Stimulated activated CD8-positive, alpha-beta memory T cell treated with anti-CD3 and anti-CD28 coated beads, Interleukin-4, amount 100 ng/mL, for 48 hours (primary cell): ENCODE measurements at regions not wholly inside any gene's neighbourhood (a gene's known extent, or its start where the extent isn't known, plus 50 kb on each side); places are given as distances from the start of the nearest gene placed in this dataset.

Source experiments
- DNase-seq: peaks from one replicate; pipeline ENCODE4 v3.0.0-alpha.2; 2020

DNA sequence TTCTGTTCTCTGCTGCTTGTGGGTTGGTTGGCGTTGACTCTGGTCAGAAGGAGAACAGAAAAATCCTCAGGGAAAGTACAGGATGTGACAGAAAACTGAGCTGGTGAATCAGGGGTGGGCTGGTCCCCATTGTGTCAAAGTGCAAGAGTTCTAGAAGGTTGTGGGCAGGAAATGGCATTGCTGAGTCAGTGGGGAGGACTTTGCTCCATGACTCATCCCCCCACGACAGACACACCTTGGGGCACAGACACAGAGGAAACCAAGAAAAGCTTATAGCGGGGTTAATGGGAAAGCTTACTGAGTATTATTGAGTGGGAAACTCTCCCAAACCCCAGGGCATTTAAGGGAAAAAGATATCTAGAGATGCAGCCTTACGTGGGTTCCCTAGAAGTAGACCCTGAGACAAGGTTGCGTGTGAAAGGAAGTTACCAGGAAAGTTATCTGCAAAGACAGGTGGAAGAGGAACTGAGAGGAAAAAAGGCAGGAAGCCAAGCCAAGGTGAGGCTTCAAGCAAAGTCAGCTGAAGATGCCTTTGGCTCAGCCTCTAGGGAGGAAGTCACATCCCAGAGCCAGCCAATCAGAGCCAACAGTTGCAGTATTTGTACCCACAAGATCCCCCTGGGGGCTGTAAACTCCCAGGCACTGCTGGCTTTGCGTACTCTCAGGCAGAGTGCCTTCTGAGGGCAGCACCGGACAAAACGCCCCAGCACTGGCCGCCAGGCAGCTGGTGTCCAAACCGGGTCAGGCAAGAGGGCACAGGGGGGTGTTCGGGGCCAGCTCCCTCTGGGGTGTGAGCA is 86.4 kb downstream of the FOXL1 start:
- peak; percentile 77 for DNase-seq

DNA sequence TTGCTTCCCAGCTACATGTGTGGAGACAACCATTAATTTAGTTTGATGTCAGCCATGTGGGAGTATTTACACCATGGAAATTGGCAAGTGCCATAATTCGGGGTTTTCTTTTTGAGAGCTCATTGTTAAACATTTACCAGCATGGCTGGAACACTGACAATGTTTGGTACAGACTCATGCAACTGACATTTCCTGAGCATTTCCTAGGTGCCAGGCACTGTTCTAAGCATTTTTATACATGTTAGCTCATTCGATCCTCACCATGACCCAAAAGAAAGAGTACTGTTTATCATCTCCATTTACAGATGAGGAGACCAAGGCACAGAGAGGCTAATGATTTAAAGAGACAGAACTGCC is 86.9 kb downstream of the FOXL1 start:
- DNase-seq = no peak

DNA sequence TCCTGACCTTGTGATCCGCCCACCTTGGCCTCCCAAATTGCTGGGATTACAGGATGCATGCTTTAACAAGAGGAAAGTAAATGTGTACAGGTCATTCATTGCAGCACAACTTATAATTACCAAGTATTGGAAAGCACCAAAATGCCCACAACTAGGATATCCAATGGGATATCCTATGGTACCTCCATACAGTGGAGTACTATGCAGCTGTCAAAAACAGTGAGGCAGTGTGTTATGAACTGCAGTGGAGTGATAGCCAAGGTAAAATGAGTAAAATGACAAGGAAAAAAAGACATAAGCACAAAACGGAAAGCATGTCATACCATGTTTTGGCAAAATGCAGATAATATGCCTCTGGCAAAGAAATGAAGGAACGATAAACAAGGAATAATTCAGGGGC is 87.6 kb downstream of the FOXL1 start:
- no peak for DNase-seq

DNA sequence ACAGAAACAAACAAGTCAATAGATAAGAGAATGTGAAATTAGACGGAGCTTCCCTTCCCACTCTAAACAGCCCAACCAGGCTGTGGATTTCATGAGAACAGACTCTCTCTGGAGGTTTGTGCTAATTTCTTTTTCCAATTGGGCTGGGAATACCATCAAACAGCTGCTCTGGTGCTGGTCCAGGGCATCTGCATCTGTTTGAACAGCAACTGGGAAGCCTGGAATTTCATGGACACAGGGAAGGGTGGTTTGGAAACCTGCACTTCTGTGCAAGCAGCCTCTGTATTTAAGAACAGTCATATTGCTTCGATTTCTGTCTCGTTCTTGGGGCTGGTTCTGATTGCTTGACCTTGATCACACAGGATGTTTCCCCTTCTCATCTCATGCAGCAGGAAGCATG is 88.7 kb downstream of the FOXL1 start:
- DNase-seq = no peak

DNA sequence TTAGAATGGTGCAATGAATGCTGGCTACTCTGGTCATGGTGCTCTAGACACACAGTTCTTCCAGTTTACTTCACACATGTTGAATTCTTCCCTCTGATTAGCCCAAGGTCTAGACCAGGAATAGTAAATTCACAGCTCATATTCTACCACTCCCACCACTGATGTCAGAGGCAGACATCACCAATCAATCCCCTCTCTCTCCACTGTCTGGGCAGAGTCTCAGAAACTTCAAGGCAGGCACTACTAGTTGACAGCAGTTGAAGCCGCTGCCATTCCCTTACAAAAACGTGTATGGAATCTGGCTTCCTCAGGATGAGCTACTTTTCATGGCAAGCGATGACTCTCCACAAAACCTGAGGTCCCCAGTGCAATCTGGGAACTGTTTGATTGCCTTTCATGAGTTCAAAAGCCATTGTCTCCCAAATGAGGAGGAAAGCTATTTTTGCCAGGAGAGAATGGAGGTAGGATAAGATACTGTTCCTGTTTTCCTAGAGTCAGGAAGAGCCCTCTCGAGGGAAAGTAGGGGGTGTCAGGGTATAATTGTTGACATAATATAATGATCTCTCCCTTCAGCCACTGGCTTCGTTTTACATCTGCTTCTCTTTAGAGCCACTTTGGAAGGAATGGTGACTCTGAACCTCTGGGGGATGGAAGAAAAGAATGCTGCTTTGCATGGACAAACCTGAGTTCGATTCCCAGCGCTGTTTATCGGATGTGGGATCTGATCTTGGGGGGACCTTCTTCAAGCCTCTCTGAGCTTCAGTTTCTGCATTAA is 90.0 kb downstream of the FOXL1 start:
- DNase-seq = no peak

DNA sequence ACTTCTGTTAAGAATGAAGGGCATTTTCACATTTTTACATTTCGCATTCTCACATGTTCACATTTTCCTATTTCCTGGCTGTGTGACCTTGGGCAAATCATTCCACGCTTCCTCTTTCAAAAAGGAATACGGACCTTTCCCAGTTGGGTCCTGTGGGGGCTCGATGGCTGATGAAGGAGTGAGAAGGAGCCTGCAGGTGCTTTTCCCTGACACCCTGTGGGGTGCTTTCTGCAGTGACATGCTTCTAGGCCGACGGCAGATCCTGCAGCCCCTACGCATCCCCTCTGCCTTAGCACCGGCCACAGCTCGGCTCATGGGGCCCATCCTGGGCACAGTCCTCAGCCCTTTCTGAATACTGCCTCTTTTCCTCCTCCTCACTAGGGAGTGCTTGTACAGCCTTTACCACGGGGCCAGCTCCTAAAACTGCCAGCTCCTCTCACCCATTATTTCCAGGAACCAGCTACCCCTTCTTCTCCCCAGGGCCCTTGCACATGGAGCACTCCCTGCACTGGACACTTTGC is 91.0 kb downstream of the FOXL1 start:
- no peak for DNase-seq

DNA sequence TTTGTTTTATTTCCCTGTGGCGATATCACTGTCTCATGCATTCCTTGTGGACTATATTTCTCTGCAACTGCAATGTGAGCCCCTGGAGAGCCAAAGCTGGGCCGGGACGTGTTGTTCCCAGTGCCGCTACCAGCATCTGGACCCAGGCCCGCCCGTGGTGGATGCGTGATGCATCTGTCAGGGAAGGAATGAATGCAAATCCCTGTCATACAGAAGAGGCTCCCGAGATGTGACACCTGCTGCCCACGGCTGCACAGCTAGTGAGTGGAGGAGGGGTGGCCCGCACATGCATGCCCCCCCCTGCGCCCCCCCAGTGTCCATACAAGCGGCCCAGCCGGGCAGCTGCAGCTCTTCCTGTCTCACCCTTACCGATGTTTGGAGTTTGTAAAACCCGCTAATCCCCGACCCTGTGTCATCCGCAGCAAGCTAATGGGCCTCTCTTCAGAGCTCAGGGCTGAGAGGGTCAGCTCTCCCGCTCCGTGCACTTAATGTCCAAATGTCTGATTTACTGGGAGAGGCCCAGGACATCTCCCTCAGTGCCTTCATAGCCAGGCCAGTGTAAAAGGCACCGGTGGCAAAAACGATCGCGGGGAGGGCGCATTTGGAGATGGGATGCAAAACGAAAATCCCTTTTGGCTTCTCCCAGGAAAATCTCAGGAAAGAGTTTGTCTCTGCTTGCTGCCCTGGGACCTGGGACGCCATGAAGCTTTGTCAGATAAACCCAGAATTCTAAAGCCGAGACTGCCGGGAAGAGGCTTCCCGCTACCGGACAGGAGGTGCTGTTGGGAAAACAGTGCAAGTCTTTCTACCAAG is 91.8 kb downstream of the FOXL1 start:
- DNase-seq = no peak

DNA sequence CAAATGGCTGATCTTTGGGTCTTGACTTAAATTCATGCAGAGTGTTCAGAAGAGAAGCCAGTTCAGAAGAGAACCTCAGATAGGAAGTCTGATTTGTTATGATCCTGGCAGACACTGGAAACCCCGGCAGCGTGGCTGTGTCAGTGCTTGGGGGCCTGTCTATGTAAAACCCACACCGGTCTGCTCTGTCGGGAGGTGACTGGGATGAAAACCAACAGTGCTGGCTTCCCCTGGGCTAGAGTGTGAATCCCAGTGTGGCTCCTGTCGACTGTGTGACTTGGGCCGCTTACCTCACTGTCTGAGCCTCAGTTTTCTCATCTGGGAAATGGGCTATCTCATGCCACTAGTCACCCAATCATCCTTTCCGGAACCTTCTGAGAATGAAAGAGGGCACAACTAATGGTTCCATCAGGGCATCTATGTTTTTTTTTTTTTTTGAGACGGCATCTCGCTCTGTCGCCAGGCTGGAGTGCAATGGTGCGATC is 92.4 kb downstream of the FOXL1 start:
- no peak for DNase-seq

DNA sequence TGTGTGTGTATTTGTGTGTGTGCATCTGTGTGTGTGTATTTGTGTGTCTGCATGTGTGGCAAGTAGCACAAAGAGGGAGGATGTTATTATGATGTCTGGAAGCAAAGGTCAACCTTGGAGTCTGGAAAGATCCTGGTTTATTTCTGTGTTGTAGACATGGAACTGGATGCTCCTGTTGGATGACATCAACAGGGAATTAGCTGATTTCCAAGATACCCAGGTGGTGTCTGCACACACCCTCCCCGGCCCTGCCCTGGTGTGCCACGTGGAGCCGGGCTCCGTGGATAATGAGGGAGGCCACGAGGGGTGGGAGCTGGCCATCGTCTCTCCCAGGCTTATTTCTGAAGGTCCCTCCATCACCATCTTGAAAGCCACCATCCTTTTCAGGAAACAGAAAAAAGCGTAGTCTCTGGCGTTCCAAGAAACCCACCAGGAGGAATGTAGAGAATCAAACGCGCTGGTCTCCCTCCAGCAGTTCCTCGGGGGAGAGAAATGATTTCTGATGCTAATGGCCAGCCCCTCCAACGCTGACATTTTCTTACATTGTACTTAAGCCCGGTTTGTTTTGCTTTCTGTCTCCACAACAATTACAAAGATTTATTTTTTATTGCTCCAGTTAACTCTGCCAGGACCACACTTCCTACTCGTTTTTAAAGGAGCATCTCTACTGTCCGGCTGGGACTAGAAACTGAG is 93.3 kb downstream of the FOXL1 start:
- no peak for DNase-seq

DNA sequence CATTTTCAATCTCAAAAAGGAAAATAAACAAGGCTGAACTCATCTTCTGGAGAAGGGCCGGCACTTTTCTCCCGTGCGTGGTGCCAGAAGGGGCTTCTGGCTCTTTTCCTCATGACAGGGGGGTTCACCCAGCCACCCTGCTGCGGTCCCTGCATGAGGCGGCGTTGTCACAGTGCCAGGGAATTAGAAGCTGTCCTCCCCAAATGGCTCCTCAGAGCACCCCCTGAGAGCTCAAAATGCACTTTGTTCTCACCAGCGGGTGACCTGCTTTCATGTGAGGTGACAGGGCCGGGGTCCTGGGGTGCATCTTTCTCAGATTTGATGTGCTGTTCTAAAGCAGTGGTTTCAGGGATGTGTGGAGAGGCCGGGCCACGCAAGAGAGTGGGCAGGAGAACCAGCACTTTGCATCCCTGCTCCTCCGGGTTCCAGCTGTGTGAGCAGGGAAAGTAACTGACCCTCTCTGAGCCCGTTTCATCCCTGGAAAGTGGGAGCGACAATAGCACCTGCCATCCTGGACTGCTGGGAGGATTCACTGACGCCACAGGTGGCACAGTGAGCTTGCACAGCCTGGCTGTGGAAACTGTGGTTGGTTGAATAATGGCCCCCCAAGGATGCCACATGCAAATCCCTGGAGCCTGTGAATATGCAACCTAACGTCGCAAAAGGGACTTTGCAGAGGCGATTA is 94.0 kb downstream of the FOXL1 start:
- no peak for DNase-seq

DNA sequence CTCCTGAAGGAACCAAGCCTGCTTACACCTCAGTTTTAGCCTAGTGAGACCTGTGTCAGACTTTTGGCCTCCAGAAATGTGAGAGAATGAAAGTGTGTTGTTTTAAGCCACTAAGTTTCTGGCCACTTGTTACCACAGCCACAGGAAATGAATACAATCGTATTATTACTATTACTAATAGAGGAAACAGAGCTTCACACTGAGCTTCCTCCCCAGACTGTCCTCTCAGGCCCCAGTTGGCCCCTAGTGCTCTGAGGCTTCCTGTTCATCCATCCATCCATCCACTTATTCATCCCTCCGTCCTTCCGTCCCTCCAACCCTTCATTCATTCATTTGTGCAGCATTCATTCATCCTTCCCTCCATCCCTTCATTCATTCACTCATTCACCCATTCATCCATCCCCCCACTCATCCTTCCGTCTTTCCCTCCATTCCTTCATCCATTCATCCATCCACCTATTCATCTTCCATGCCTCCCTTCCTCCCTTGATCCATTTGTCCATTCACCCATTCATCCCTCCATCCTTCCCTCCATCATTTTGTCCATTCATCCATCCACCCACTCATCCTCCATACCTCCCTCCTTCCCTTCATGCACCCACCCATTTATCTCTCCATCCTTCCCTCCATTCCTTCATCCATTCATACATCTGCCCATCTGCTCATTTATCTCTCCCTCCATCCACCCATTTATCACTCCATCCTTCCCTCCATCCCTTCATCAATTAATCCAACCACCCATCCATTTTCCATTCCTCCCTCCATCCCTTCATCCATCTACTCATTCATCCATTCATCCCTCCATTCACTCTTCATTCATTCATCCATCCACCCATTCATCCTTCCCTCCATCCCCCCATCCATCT is 95.0 kb downstream of the FOXL1 start:
- no peak for DNase-seq

DNA sequence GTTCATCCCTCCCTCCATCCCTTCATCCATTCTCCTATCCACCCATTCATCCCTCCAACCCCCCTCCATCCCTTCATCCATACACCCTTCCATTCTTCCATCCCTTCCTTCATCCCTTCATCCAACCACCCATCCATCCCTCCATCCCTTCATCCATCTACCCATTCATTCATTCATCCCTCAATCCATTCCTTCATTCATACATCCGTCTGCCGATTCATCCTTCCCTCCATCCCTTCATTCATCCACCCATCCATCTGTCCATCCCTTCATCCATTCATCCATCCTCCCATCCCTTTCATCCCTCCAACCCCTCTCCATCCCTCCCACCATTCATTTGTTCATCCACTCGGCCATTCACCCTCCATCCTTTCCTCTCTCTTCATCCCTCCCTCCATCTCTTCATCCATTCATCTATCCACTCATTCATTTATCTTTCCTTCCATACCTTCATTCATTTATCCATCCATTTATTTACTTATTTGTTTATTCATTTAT is 95.7 kb downstream of the FOXL1 start:
- DNase-seq = no peak

DNA sequence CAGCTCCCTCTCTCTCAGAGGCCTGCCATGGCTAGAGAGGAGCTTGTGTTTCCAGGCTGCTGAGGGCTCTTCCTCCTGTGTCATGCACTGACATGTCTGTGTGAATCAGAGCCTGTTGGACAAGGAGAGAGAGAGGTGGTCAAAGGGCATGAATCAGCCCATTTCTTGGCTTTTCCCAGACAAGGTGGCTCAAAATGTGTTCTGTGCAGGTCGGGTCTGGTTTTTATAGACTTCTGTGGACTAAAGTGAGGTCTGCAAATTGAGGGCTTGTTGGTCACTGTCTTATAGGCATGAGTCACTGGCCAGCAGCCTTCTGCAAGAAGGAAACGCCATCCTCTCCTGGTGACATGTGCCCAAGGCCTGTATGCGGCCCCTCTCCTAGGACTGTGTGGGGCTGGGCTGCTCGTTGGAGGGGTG is 97.9 kb downstream of the FOXL1 start:
- no peak for DNase-seq

DNA sequence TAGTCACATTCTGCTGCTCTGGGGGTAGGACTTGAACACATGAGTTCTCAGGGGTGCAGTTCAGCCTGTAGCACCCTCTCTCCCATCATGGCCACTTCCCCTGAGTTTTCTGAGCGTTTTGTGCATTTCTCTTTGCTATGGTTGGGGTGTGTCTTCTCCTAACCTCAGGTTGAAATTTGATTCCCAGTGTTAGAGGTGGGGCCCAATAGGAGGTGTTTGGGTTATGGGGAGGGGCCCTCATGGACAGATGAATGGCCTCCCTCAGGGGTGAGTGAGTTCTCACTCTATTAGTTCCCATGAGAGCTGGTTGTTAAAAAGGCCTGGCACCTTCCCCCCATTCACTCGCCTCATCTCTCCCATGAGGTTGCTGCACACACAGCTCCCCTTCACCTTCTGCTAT is 101.1 kb downstream of the FOXL1 start:
- no peak for DNase-seq

DNA sequence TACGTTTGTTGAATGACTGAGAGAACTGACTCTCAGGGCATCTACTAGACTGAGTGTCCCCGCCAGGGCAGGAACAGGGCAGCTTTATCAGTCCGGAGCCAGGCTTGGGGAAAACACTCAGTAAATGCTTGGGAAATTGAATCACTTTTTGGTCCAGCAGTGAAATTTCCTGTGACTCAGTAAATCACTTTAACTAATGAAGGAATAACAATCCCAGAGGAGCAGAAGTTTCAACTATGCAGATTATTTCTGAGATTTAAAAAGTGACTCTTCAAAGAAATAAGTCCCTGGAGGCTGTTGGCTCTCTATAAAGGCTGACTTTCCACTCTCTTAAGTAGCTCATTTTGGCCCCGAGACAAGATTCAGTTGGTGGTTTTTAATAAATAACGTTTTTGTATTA is 101.8 kb downstream of the FOXL1 start:
- DNase-seq = no peak

DNA sequence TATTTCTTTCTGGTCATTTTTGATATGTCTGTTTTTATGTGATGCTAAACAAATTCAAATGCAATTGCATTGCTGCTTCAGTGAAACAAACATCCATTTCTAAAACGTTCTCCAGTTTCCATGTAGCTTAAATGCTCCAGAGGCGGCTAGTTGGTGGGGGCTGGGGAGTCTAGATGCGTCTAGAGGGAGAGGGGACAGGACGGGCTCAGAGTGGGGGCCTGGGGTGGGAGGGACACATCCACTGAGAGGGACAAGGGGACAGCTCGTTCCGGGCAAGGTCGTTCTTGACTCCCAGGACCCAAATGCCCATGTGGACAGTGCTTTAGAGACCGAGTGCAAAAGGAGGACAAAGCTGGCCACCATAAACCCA is 102.3 kb downstream of the FOXL1 start:
- DNase-seq = no peak

DNA sequence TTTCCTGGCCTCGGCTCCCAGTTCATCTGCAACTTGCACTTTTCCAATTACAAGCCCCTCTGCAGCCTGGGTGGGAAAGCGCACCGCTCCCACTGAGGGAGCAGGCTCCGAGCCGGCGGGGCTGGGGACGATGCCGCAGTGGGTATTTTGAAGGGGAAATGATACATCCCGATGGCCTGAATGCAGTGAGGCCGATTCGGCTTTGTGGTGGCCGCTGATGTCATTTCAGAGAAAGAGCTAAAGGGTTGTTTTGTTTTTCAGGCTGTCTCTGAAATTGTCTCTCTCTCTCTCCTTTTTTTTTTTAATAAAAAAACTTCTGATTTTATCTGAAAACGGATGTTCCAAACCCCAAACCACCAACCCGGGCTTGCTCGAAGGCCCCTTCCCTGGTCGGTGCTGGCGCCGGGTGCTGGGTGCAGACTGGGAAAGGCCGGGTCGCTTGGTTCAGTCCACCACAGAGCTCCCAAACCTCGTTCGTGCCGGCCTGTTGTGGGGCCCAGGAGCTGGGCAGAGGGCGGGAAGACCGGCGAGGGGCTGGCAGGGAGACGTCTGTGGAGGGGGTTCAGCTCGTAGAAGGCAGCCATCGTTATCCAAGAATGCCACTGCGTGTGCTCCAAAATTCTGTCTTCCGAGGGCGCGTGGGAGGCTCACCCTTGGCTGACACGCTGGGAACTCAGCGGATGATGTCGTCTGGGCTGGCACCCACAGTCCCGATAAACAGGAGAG is 102.8 kb downstream of the FOXL1 start:
- DNase-seq = no peak

DNA sequence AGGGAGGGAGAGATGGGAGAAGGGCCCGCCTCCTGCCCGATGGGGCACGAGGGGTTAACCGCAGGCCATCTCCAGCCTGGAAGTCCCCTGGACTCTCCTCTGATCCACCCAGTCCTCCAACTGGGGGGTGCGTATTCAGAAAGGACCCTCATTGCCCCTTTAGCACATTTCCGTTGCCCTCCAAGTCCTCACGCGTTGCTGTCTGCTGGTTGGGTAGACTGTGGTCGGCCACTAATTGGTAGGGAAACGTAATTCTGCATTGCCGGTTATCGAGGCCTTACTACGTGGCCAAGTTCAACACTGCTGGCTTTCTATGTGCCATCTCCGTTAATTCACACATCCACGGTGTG is 103.4 kb downstream of the FOXL1 start:
- DNase-seq = no peak

DNA sequence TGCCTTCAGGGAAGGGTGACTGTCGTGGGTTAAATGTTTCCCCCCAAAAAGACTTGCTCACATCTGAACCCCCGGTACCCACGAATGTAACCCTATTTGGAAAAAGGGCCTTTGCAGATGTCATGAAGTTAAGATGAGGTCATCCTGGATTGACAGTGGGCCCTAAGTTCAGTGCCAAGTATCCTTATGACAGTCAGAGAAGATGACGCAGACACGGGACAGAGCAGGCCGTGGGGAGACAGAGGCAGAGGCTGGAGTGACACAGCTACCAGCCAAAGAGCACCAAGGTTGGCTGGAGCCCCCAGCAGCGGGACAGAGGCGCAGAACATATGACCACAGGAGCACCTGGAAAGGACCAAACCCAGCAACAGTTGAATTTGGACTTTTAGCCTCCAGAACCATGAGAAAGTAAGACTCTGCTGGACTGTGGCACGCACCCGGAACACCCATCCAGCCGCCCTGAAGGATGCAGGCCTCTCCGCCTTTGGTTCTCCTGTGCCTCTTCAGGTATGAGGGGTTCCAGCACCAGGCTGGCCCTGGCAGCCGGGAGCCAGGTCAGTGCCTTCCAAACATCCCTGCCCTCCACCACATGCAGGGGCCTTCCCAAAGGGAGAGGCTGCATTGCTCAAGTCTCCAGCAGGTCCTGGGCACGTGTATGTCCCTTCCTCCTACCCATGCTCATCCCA is 104.0 kb downstream of the FOXL1 start:
- DNase-seq = no peak
